ENCODE measurements at regions not wholly inside any gene's neighbourhood (a gene's known extent, or its start where the extent isn't known, plus 50 kb on each side); places are given as distances from the start of the nearest gene placed in this dataset.

GRCh38 chr3:132245552-132246142, 71.6 kb upstream of the ACP3 start:
- RAD21 ChIA-PET (ENCODE audit: low non-redundant PET in 1 of 2, low total read pairs in 2 of 2, uncharacterized antibody in 2 of 2, unreplicated experiment in 2 of 2), result no interaction called here
- no peak for ATAC-seq
- Histone ChIP-seq H3K4me3 (replicated peaks in 1 of 2; ENCODE audit: low read depth in 1 of 2, low read length in 2 of 2) (no peak overlapping the region), H3K79me2 (ENCODE audit: insufficient read depth, low read length) (no peaks in the 10 kb centered on the region), H2AFZ (ENCODE audit: low read depth, low read length, poor library complexity, severe bottlenecking) (no peak overlapping the region), H3K27ac (ENCODE audit: low read depth, low read length) (no peak overlapping the region), H4K20me1 (ENCODE audit: insufficient read depth) (no peaks in the 10 kb centered on the region), H3K9ac (ENCODE audit: low read length) (no peak overlapping the region), H3K4me2 (ENCODE audit: low read length) (no peak overlapping the region), H3K36me3 (ENCODE audit: control insufficient read depth in 1 of 2, insufficient read depth in 2 of 2, low read length in 2 of 2) (no peaks in the 10 kb centered on the region), H3K9me3 (ENCODE audit: control insufficient read depth in 1 of 2, insufficient read depth in 1 of 2, low read depth in 1 of 2, low read length in 2 of 2) (no peaks in the 10 kb centered on the region), H3K4me1 (ENCODE audit: control insufficient read depth in 1 of 2, insufficient read depth in 2 of 2, low read length in 2 of 2) (no peaks in the 10 kb centered on the region), H3K27me3 (ENCODE audit: insufficient read depth, low read length) (no peaks in the 10 kb centered on the region), H3K9me2 (ENCODE audit: insufficient read depth) (no peaks in the 10 kb centered on the region)
- CTCF ChIA-PET, result no interaction called here
- POLR2A ChIA-PET, result no interaction called here
- DNase-seq (ENCODE audit: low read depth, low spot score), result no peak
- intact Hi-C loops (cut with micrococcal nuclease), result no loop called here
- no TSS peak for BruUV-seq (replicated peaks)
- TF ChIP-seq CBX3 (IDR thresholded peaks at IDR 0.05; ENCODE audit: low read depth), result no peak
- no peak for TF ChIP-seq ZFX (IDR thresholded peaks at IDR 0.05)
- no peak for TF ChIP-seq YY1 (IDR thresholded peaks at IDR 0.05; ENCODE audit: extremely low read depth, insufficient replicate concordance, low read depth, low read length)
- TF ChIP-seq SIN3A (IDR thresholded peaks at IDR 0.05; ENCODE audit: low read depth), result no peak
- no peak for TF ChIP-seq RAD21 (IDR thresholded peaks at IDR 0.05; ENCODE audit: low read depth)
- TF ChIP-seq JUND (IDR thresholded peaks at IDR 0.05), result no peak
- TF ChIP-seq REST (IDR thresholded peaks at IDR 0.05; ENCODE audit: low read depth), result no peak

- Histone ChIP-seq H3K27ac (ENCODE audit: low read depth, low read length) (no peak overlapping the region), H3K9me2 (ENCODE audit: insufficient read depth) (no peaks in the 10 kb centered on the region), H3K4me3 (replicated peaks in 1 of 2; ENCODE audit: low read depth in 1 of 2, low read length in 2 of 2) (no peak overlapping the region), H3K4me2 (ENCODE audit: low read length) (no peak overlapping the region), H3K79me2 (ENCODE audit: insufficient read depth, low read length) (no peaks in the 10 kb centered on the region), H3K9me3 (ENCODE audit: control insufficient read depth in 1 of 2, insufficient read depth in 1 of 2, low read depth in 1 of 2, low read length in 2 of 2) (no peaks in the 10 kb centered on the region), H3K9ac (ENCODE audit: low read length) (no peak overlapping the region), H3K27me3 (ENCODE audit: insufficient read depth, low read length) (no peaks in the 10 kb centered on the region), H3K36me3 (ENCODE audit: control insufficient read depth in 1 of 2, insufficient read depth in 2 of 2, low read length in 2 of 2) (no peaks in the 10 kb centered on the region), H2AFZ (ENCODE audit: low read depth, low read length, poor library complexity, severe bottlenecking) (no peak overlapping the region), H4K20me1 (ENCODE audit: insufficient read depth) (no peaks in the 10 kb centered on the region), H3K4me1 (ENCODE audit: control insufficient read depth in 1 of 2, insufficient read depth in 2 of 2, low read length in 2 of 2) (no peaks in the 10 kb centered on the region)
- intact Hi-C loops (cut with micrococcal nuclease), result no loop called here
- ChIA-PET RAD21 (ENCODE audit: low non-redundant PET in 1 of 2, low total read pairs in 2 of 2, uncharacterized antibody in 2 of 2, unreplicated experiment in 2 of 2) (no interaction called here), POLR2A (no interaction called here), CTCF (no interaction called here)
- BruUV-seq (replicated peaks), result no TSS peak
- DNase-seq (ENCODE audit: low read depth, low spot score) (no peak), ATAC-seq (no peak)
- TF ChIP-seq YY1 (IDR thresholded peaks at IDR 0.05; ENCODE audit: extremely low read depth, insufficient replicate concordance, low read depth, low read length) (no peak), JUND (IDR thresholded peaks at IDR 0.05) (no peak), SRF (IDR thresholded peaks at IDR 0.05; ENCODE audit: low read depth) (no peak), FOSL1 (IDR thresholded peaks at IDR 0.05; ENCODE audit: low read depth) (no peak), CBX3 (IDR thresholded peaks at IDR 0.05; ENCODE audit: low read depth) (no peak), ZFX (IDR thresholded peaks at IDR 0.05) (no peak)
These were observed 71.0 kb upstream of the ACP3 start for GRCh38 chr3:132246212-132246611.

All from HCT116 (cell line).